Calu3 (cell line): ENCODE measurements at regions not wholly inside any gene's neighbourhood (a gene's known extent, or its start where the extent isn't known, plus 50 kb on each side); places are given as distances from the start of the nearest gene placed in this dataset.

ENCODE experiments used
- BruUV-seq: library from RNA; stranded (reverse); fragments of 400-500 nt; replicated peaks from 2 replicates; lab custom pipeline; 2021; lab: Mats Ljungman, UMichigan
- CTCF ChIA-PET: fragments of 300-600 bp; sonication (Branson Sonifier 250); formaldehyde crosslinking; loops from one replicate; lab custom pipeline; 2022; ENCODE audit warnings: antibody characterized with exemption; lab: Charles Lee
- DNase-seq: peaks from one replicate; pipeline ENCODE4 v3.0.0; 2022
- H3K27ac Mint-ChIP-seq: one replicate; pipeline ENCODE4 v1.8.0; 2022; ENCODE audit warnings: mixed read lengths; ENCODE audit not compliant: unreplicated experiment
- H3K27me3 Mint-ChIP-seq: one replicate; pipeline ENCODE4 v1.8.0; 2022; ENCODE audit warnings: mixed read lengths; ENCODE audit not compliant: unreplicated experiment
- H3K36me3 Mint-ChIP-seq: one replicate; pipeline ENCODE4 v1.8.0; 2022; ENCODE audit warnings: mild to moderate bottlenecking, moderate library complexity, mixed read lengths; ENCODE audit not compliant: insufficient read depth, unreplicated experiment
- H3K4me1 Mint-ChIP-seq: one replicate; pipeline ENCODE4 v1.8.0; 2022; ENCODE audit warnings: mild to moderate bottlenecking, low read depth, mixed read lengths; ENCODE audit not compliant: unreplicated experiment
- H3K4me3 Mint-ChIP-seq: one replicate; pipeline ENCODE4 v1.8.0; 2022; ENCODE audit warnings: mild to moderate bottlenecking, low read depth, moderate library complexity, mixed read lengths; ENCODE audit not compliant: unreplicated experiment
- H3K9me3 Mint-ChIP-seq: one replicate; pipeline ENCODE4 v1.8.0; 2022; ENCODE audit warnings: low read depth, mixed read lengths; ENCODE audit not compliant: unreplicated experiment
- intact Hi-C: fragments of 100-400 bp; cut with micrococcal nuclease; formaldehyde crosslinking; loops from one replicate; pipeline ENCODE4 v1.10.0; 2022; ENCODE audit not compliant: unreplicated experiment
- TF ChIP-seq, protein P1 (sequence below): fragments of 200-600 bp; IDR thresholded peaks from one replicate; pipeline ENCODE4 v1.8.0; 2022; ENCODE audit warnings: antibody characterized with exemption; ENCODE audit not compliant: unreplicated experiment

GRCh38 chr2:172354347-172354746 is 73.0 kb upstream of the ITGA6 start:
- Mint-ChIP-seq H3K4me1 (no peaks in the 10 kb centered on the region), H3K4me3 (no peak overlapping the region), H3K9me3 (no peaks in the 10 kb centered on the region), H3K27me3 (no peaks in the 10 kb centered on the region), H3K27ac (no peak overlapping the region), H3K36me3 (no peaks in the 10 kb centered on the region)
- BruUV-seq, result no TSS peak
- intact Hi-C loops, result no loop called here
- TF ChIP-seq, protein P1, sequence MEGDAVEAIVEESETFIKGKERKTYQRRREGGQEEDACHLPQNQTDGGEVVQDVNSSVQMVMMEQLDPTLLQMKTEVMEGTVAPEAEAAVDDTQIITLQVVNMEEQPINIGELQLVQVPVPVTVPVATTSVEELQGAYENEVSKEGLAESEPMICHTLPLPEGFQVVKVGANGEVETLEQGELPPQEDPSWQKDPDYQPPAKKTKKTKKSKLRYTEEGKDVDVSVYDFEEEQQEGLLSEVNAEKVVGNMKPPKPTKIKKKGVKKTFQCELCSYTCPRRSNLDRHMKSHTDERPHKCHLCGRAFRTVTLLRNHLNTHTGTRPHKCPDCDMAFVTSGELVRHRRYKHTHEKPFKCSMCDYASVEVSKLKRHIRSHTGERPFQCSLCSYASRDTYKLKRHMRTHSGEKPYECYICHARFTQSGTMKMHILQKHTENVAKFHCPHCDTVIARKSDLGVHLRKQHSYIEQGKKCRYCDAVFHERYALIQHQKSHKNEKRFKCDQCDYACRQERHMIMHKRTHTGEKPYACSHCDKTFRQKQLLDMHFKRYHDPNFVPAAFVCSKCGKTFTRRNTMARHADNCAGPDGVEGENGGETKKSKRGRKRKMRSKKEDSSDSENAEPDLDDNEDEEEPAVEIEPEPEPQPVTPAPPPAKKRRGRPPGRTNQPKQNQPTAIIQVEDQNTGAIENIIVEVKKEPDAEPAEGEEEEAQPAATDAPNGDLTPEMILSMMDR, result no peak
- no peak for DNase-seq
- CTCF ChIA-PET, result no interaction called here

- no peaks in the 10 kb centered on the region for H3K4me1 Mint-ChIP-seq
- no peak for DNase-seq
- H3K9me3 Mint-ChIP-seq, result no peaks in the 10 kb centered on the region
- no peaks in the 10 kb centered on the region for H3K27me3 Mint-ChIP-seq
- CTCF ChIA-PET, result interaction anchor here (0.6 kb wide), 1 partner anchor 312 kb away, joined by 7 read pairs; no protein-coding TSS in a partner anchor
- no peaks in the 10 kb centered on the region for H3K36me3 Mint-ChIP-seq
- intact Hi-C loops, result no loop called here
- H3K27ac Mint-ChIP-seq, result no peak overlapping the region
- no peak overlapping the region for H3K4me3 Mint-ChIP-seq
- TF ChIP-seq, protein P1, result no peak
- BruUV-seq, result no TSS peak
Observed at GRCh38 chr2:172357442-172357841, 69.9 kb upstream of the ITGA6 start.

- H3K9me3 Mint-ChIP-seq, result no peaks in the 10 kb centered on the region
- no peak overlapping the region for H3K27ac Mint-ChIP-seq
- CTCF ChIA-PET, result no interaction called here
- no TSS peak for BruUV-seq
- H3K27me3 Mint-ChIP-seq, result no peaks in the 10 kb centered on the region
- no peaks in the 10 kb centered on the region for H3K4me1 Mint-ChIP-seq
- no peaks in the 10 kb centered on the region for H3K36me3 Mint-ChIP-seq
- TF ChIP-seq, protein P1, result no peak
- H3K4me3 Mint-ChIP-seq, result no peak overlapping the region
- intact Hi-C loops, result no loop called here
- no peak for DNase-seq
Observed at GRCh38 chr2:172358691-172359556, 68.5 kb upstream of the ITGA6 start.

- CTCF ChIA-PET, result no interaction called here
- no peak for DNase-seq
- no peaks in the 10 kb centered on the region for H3K4me1 Mint-ChIP-seq
- H3K36me3 Mint-ChIP-seq, result no peaks in the 10 kb centered on the region
- H3K27me3 Mint-ChIP-seq, result no peaks in the 10 kb centered on the region
- no peaks in the 10 kb centered on the region for H3K9me3 Mint-ChIP-seq
- no TSS peak for BruUV-seq
- intact Hi-C loops, result no loop called here
- H3K27ac Mint-ChIP-seq, result no peak overlapping the region
- no peak overlapping the region for H3K4me3 Mint-ChIP-seq
- TF ChIP-seq, protein P1, result no peak
Observed at GRCh38 chr2:172361360-172361759, 66.0 kb upstream of the ITGA6 start.
